ENCODE measurements at regions not wholly inside any gene's neighbourhood (a gene's known extent, or its start where the extent isn't known, plus 50 kb on each side); places are given as distances from the start of the nearest gene placed in this dataset.

- dilution Hi-C loops (cut with MboI; ENCODE audit: extremely low pct_ligation_motif_present, low sequenced_read_pairs): no loop called here
Observed at GRCh38 chr3:24831221-24831620, 336.6 kb upstream of the THRB start.

More at GRCh38 chr3:24831221-24831620, 336.6 kb upstream of the THRB start:
- H3K9me3 ChIP-seq (replicated peaks; ENCODE audit: control insufficient read depth, insufficient read depth, low read length): no peaks in the 10 kb centered on the region
- no peaks in the 10 kb centered on the region for H3K79me2 ChIP-seq (ENCODE audit: control insufficient read depth, insufficient read depth, low read length)
- no peak for TF ChIP-seq POLR2AphosphoS5 (IDR thresholded peaks at IDR 0.05; ENCODE audit: insufficient read depth, low read depth, low read length)
- TF ChIP-seq, protein P1, sequence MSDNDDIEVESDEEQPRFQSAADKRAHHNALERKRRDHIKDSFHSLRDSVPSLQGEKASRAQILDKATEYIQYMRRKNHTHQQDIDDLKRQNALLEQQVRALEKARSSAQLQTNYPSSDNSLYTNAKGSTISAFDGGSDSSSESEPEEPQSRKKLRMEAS (IDR thresholded peaks at IDR 0.05; ENCODE audit: insufficient read depth, insufficient read length): no peak
- no peak for TF ChIP-seq FOS (IDR thresholded peaks at IDR 0.05; ENCODE audit: borderline replicate concordance, insufficient read depth, low read length)
- TF ChIP-seq MYC (IDR thresholded peaks at IDR 0.05; ENCODE audit: low read depth, low read length): no peak
- TF ChIP-seq, protein P2, sequence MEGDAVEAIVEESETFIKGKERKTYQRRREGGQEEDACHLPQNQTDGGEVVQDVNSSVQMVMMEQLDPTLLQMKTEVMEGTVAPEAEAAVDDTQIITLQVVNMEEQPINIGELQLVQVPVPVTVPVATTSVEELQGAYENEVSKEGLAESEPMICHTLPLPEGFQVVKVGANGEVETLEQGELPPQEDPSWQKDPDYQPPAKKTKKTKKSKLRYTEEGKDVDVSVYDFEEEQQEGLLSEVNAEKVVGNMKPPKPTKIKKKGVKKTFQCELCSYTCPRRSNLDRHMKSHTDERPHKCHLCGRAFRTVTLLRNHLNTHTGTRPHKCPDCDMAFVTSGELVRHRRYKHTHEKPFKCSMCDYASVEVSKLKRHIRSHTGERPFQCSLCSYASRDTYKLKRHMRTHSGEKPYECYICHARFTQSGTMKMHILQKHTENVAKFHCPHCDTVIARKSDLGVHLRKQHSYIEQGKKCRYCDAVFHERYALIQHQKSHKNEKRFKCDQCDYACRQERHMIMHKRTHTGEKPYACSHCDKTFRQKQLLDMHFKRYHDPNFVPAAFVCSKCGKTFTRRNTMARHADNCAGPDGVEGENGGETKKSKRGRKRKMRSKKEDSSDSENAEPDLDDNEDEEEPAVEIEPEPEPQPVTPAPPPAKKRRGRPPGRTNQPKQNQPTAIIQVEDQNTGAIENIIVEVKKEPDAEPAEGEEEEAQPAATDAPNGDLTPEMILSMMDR (IDR thresholded peaks at IDR 0.05; ENCODE audit: extremely low read depth in 1 of 2, insufficient read depth in 1 of 2, low read depth in 1 of 2, low read length in 2 of 2): no peak
- TF ChIP-seq GATA2 (IDR thresholded peaks at IDR 0.05; ENCODE audit: insufficient read depth, insufficient read length, low read depth, low read length): no peak
- TF ChIP-seq EZH2 (IDR thresholded peaks at IDR 0.05; ENCODE audit: borderline replicate concordance, low read depth, low read length, severe bottlenecking): no peak
- no peak for TF ChIP-seq POLR2A (IDR thresholded peaks at IDR 0.05; ENCODE audit: low read depth, low read length)
- no peak for TF ChIP-seq JUN (IDR thresholded peaks at IDR 0.05; ENCODE audit: borderline replicate concordance, insufficient read depth, insufficient read length, low read depth)
- no peaks in the 10 kb centered on the region for H4K20me1 ChIP-seq (replicated peaks; ENCODE audit: control insufficient read depth, extremely low read depth, insufficient read depth, low read length)
- CTCF ChIA-PET: no interaction called here
- H3K36me3 ChIP-seq (ENCODE audit: control insufficient read depth in 2 of 2, extremely low read depth in 1 of 2, insufficient read depth in 2 of 2, low read length in 2 of 2): no peaks in the 10 kb centered on the region
- no peak overlapping the region for H3K9ac ChIP-seq (replicated peaks; ENCODE audit: extremely low read depth, insufficient read depth, low read length)
- H3K4me3 ChIP-seq (replicated peaks in 1 of 3; ENCODE audit: insufficient read depth in 1 of 3, low read depth in 1 of 3, low read length in 3 of 3): no peak overlapping the region
- H3K4me2 ChIP-seq (ENCODE audit: insufficient read depth, low read length): no peak overlapping the region
- no peak overlapping the region for H2AFZ ChIP-seq (ENCODE audit: low read depth, low read length)
- H3K4me1 ChIP-seq (ENCODE audit: control insufficient read depth, extremely low read depth, insufficient read depth, low read length): peaks cover 4% of the 10 kb centered on the region
- BruUV-seq (replicated peaks): no TSS peak
- FAIRE-seq (no peak), DNase-seq (ENCODE audit: low read depth, low spot score) (no peak)
- intact Hi-C loops (cut with micrococcal nuclease): no loop called here
- no peak overlapping the region for H3K27ac ChIP-seq (ENCODE audit: insufficient read depth, low read depth, low read length)
- no peaks in the 10 kb centered on the region for H3K9me1 ChIP-seq (replicated peaks; ENCODE audit: control insufficient read depth, extremely low read depth, insufficient read depth, low read length)
- POLR2A ChIA-PET: no interaction called here
- H3K27me3 ChIP-seq (ENCODE audit: control insufficient read depth in 2 of 2, insufficient read depth in 2 of 2, low read length in 2 of 2): peaks cover 10 to 41% of the 10 kb centered on the region in 2 experiments

All from endothelial cell of umbilical vein (primary cell).